Smooth muscle cell (in vitro differentiated cells): ENCODE measurements at regions not wholly inside any gene's neighbourhood (a gene's known extent, or its start where the extent isn't known, plus 50 kb on each side); places are given as distances from the start of the nearest gene placed in this dataset.

Experiments
- DNase-seq: peaks from one replicate; lab custom pipeline; 2025; ENCODE audit not compliant: unreplicated experiment; lab: John Stamatoyannopoulos, UW
- H2AFZ ChIP-seq: fragments of 200-600 bp; sonication (generic); 2 replicates; pipeline ENCODE4 v1.6.0; 2016; ENCODE audit warnings: antibody characterized with exemption, low read depth, mild to moderate bottlenecking
- H3F3A ChIP-seq: fragments of 200-600 bp; sonication (generic); 2 replicates; pipeline ENCODE4 v1.6.0; 2017; ENCODE audit warnings: antibody characterized with exemption, low read depth
- H3K27ac ChIP-seq: fragments of 200-600 bp; sonication (generic); 2 replicates; pipeline ENCODE4 v1.5.1; 2016; ENCODE audit warnings: low read depth, mild to moderate bottlenecking
- H3K27me3 ChIP-seq: fragments of 200-600 bp; sonication (generic); 2 replicates; pipeline ENCODE4 v1.6.1; 2016; ENCODE audit warnings: low read depth, mild to moderate bottlenecking
- H3K36me3 ChIP-seq: fragments of 200-600 bp; sonication (generic); 2 replicates; pipeline ENCODE4 v1.5.1; 2016; ENCODE audit warnings: low read depth
- H3K4me1 ChIP-seq: fragments of 200-600 bp; sonication (generic); 2 replicates; pipeline ENCODE4 v1.5.1; 2016; ENCODE audit warnings: low read depth
- H3K4me2 ChIP-seq: fragments of 200-600 bp; sonication (generic); 2 replicates; pipeline ENCODE4 v1.6.0; 2016; ENCODE audit warnings: mild to moderate bottlenecking
- H3K4me3 ChIP-seq: fragments of 200-600 bp; sonication (generic); 2 replicates; pipeline ENCODE4 v1.5.1; 2016; ENCODE audit warnings: mild to moderate bottlenecking
- H3K79me2 ChIP-seq: fragments of 200-600 bp; sonication (generic); 2 replicates; pipeline ENCODE4 v1.6.0; 2016; ENCODE audit warnings: low read depth, mild to moderate bottlenecking
- H3K9ac ChIP-seq: fragments of 200-600 bp; sonication (generic); 2 replicates; pipeline ENCODE4 v1.6.0; 2016; ENCODE audit warnings: low read depth
- H3K9me3 ChIP-seq: fragments of 200-600 bp; sonication (generic); replicated peaks from 2 replicates; pipeline ENCODE4 v1.5.1; 2016; ENCODE audit warnings: low read depth
- H4K20me1 ChIP-seq: fragments of 200-600 bp; sonication (generic); 2 replicates; pipeline ENCODE4 v1.6.0; 2016; ENCODE audit warnings: low read depth
- WGBS: methylation state at CpG from one replicate; pipeline ENCODE4 v1.1.7; 2016; ENCODE audit warnings: low lambda C conversion rate; 5-methylcytosine and 5-hydroxymethylcytosine counted together
- TF ChIP-seq, protein P1 (sequence below): fragments of 200-600 bp; sonication (generic); IDR thresholded peaks from 2 replicates; pipeline ENCODE4 v1.5.1; 2017; ENCODE audit warnings: borderline replicate concordance, mild to moderate bottlenecking, antibody characterized with exemption; ENCODE audit not compliant: insufficient read depth, poor library complexity, severe bottlenecking

DNA sequence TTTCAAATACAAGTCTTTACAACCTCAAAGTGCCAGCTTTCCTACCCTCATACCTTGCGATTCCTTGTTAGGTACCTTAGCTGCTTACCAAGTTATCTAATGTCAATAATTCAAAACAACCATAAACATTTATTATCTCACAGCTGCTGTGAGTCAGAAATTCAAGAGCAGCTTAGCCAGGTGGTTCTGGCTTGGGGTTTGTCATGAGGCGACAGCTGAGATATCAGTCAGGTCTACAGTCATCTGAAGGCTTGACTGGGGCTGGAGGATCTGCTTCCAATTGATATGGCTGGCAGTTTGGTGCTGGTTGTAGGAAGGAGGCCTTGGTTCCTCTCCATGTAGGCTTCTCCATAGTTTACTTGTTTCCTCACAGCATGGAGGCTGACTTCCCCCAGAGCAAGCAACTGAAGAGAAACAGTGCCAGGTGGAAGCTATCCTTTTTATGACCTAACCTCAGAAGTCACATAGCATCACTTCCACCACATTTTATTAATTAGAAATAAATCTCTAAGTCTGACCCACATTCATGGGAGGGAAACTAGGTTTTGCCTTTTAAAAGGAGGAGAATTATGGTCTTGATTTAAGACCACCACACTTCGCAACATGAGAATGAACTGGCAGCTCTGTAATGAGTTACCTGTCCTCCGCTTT is 103.3 kb upstream of the FGGY start:
- Histone ChIP-seq H3K4me1 (no peaks in the 10 kb centered on the region), H3K79me2 (no peaks in the 10 kb centered on the region), H3K4me3 (no peak overlapping the region), H3K9ac (no peak overlapping the region), H3F3A (no peaks in the 10 kb centered on the region), H3K36me3 (no peaks in the 10 kb centered on the region), H3K4me2 (no peak overlapping the region), H3K27me3 (no peaks in the 10 kb centered on the region), H3K9me3 (no peaks in the 10 kb centered on the region), H4K20me1 (no peaks in the 10 kb centered on the region), H2AFZ (no peak overlapping the region), H3K27ac (no peak overlapping the region)
- WGBS = 70% methylated on average over 4 of the region's 4 CpGs
- DNase-seq = no peak
- TF ChIP-seq, protein P1, sequence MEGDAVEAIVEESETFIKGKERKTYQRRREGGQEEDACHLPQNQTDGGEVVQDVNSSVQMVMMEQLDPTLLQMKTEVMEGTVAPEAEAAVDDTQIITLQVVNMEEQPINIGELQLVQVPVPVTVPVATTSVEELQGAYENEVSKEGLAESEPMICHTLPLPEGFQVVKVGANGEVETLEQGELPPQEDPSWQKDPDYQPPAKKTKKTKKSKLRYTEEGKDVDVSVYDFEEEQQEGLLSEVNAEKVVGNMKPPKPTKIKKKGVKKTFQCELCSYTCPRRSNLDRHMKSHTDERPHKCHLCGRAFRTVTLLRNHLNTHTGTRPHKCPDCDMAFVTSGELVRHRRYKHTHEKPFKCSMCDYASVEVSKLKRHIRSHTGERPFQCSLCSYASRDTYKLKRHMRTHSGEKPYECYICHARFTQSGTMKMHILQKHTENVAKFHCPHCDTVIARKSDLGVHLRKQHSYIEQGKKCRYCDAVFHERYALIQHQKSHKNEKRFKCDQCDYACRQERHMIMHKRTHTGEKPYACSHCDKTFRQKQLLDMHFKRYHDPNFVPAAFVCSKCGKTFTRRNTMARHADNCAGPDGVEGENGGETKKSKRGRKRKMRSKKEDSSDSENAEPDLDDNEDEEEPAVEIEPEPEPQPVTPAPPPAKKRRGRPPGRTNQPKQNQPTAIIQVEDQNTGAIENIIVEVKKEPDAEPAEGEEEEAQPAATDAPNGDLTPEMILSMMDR = no peak

DNA sequence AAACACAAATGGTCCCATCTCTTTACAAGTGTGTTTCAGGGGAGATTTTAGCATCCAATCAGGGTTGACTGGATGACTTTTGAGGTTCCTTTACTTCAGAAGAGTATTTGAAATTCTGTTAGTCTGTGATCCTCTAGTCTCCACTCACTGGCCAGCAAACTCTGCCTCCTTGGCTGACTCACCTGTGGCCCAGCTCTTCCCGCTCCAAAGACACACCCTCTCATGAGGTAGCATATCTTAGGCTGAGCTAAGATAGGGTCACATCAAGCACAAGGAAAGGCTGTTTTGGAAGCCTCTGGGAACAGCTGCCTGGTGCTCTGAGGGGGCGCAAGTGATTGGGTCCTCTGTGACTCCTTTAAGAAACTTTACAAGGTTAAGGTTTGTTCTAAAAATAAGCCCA is 102.3 kb upstream of the FGGY start:
- no peak overlapping the region for H3K9ac ChIP-seq
- no peaks in the 10 kb centered on the region for H3K79me2 ChIP-seq
- no peak overlapping the region for H3K4me3 ChIP-seq
- no peaks in the 10 kb centered on the region for H3K4me1 ChIP-seq
- no peak overlapping the region for H3K4me2 ChIP-seq
- H3K9me3 ChIP-seq = no peaks in the 10 kb centered on the region
- 87% methylated on average over 2 of the region's 2 CpGs for WGBS
- H4K20me1 ChIP-seq = no peaks in the 10 kb centered on the region
- H3K27ac ChIP-seq = no peak overlapping the region
- no peaks in the 10 kb centered on the region for H3K27me3 ChIP-seq
- no peak for DNase-seq
- TF ChIP-seq, protein P1 = no peak
- H2AFZ ChIP-seq = no peak overlapping the region
- no peaks in the 10 kb centered on the region for H3K36me3 ChIP-seq
- no peaks in the 10 kb centered on the region for H3F3A ChIP-seq

DNA sequence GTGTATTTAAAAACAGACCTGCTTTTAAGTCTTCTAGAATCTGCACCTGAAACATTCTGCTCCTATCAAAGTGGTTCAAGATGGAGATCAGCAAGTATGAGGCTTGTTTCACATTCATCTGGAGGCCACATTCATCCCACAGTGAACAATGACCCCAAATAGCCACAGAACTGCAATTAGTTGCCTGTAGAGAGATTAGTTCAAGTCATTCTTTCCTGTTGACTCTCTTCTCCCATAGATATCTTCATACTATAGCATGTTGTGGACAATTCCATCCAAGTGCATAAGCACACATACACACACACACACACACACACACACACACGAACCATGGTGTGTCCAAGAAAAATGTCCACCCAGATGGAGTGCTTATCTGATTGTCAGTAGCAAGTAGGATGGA is 101.7 kb upstream of the FGGY start:
- TF ChIP-seq, protein P1 = no peak
- 88% methylated on average over 1 of the region's 1 CpG for WGBS
- H3K36me3 ChIP-seq = no peaks in the 10 kb centered on the region
- no peaks in the 10 kb centered on the region for H3K9me3 ChIP-seq
- H3K9ac ChIP-seq = no peak overlapping the region
- DNase-seq = no peak
- no peaks in the 10 kb centered on the region for H3F3A ChIP-seq
- H3K4me2 ChIP-seq = no peak overlapping the region
- no peak overlapping the region for H2AFZ ChIP-seq
- H4K20me1 ChIP-seq = no peaks in the 10 kb centered on the region
- H3K4me3 ChIP-seq = no peak overlapping the region
- no peaks in the 10 kb centered on the region for H3K79me2 ChIP-seq
- no peaks in the 10 kb centered on the region for H3K4me1 ChIP-seq
- no peaks in the 10 kb centered on the region for H3K27me3 ChIP-seq
- no peak overlapping the region for H3K27ac ChIP-seq

DNA sequence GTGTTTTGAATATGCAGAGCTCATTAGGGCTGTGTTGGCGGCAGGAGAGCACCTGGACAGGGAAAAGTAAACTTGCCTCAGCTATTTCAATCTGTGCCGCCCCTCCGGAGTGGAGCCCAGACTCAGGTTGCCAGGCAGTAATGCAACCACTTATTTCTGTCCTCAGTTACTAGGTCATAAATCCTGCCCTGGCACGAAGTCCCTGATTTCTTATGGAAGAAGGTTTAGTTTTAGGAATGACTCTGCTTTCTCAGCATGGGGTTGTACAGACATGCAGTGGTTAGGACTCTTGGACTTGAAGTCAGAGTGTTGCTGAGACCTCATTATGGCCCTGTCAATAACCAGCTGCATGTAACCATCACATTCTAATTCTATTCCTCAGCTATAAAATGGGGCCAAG is 98.3 kb upstream of the FGGY start:
- Histone ChIP-seq H3K4me3 (no peak overlapping the region), H3K79me2 (no peaks in the 10 kb centered on the region), H3K4me1 (no peaks in the 10 kb centered on the region), H2AFZ (no peak overlapping the region), H3K9ac (no peak overlapping the region), H3K4me2 (no peak overlapping the region), H3K36me3 (no peaks in the 10 kb centered on the region), H3K9me3 (no peaks in the 10 kb centered on the region), H3F3A (no peaks in the 10 kb centered on the region), H3K27ac (no peak overlapping the region), H3K27me3 (no peaks in the 10 kb centered on the region), H4K20me1 (no peaks in the 10 kb centered on the region)
- DNase-seq = no peak
- 93% methylated on average over 4 of the region's 4 CpGs for WGBS
- TF ChIP-seq, protein P1 = no peak
